Mesendoderm (in vitro differentiated cells): ENCODE measurements at regions not wholly inside any gene's neighbourhood (a gene's known extent, or its start where the extent isn't known, plus 50 kb on each side); places are given as distances from the start of the nearest gene placed in this dataset.
"Not testable (repeated sequence)": the region's sequence is repeated elsewhere in the genome, so short reads cannot be mapped to it uniquely, and the experiment has no call there.

Source experiments
- DNase-seq: peaks from one replicate; pipeline ENCODE4 v3.0.0; 2013
- H2AK5ac ChIP-seq: 2 replicates; pipeline ENCODE4 v1.6.1; 2013; ENCODE audit warnings: low read length, inconsistent platforms
- H2BK120ac ChIP-seq: 2 replicates; pipeline ENCODE4 v1.6.1; 2013; ENCODE audit warnings: low read depth, mild to moderate bottlenecking, low read length, moderate library complexity, mixed read lengths
- H2BK15ac ChIP-seq: replicated peaks from 2 replicates; pipeline ENCODE4 v1.6.1; 2013; ENCODE audit warnings: low read depth, mild to moderate bottlenecking, moderate library complexity
- H2BK5ac ChIP-seq: 2 replicates; pipeline ENCODE4 v1.6.1; 2013; ENCODE audit warnings: low read length, inconsistent platforms
- H3K18ac ChIP-seq: 2 replicates; pipeline ENCODE4 v1.6.1; 2013; ENCODE audit warnings: mild to moderate bottlenecking, low read length, mixed read lengths
- H3K23ac ChIP-seq: one replicate; pipeline ENCODE4 v1.6.1; 2013; ENCODE audit warnings: low read length
- H3K27ac ChIP-seq: 2 replicates; pipeline ENCODE4 v1.5.1; 2013; ENCODE audit warnings: low read depth, mild to moderate bottlenecking, inconsistent platforms, low read length, moderate library complexity
- H3K27me3 ChIP-seq: 2 replicates; pipeline ENCODE4 v1.6.1; 2013; ENCODE audit warnings: low read length, control low read depth, mild to moderate bottlenecking, inconsistent platforms; ENCODE audit not compliant: insufficient read depth, poor library complexity
- H3K36me3 ChIP-seq: 2 replicates; pipeline ENCODE4 v1.6.1; 2013; ENCODE audit warnings: low read length, inconsistent platforms; ENCODE audit not compliant: control insufficient read depth, insufficient read depth
- H3K4ac ChIP-seq: one replicate; pipeline ENCODE4 v1.6.1; 2013; ENCODE audit warnings: low read depth, mild to moderate bottlenecking, low read length, moderate library complexity
- H3K4me1 ChIP-seq: 2 replicates; pipeline ENCODE4 v1.6.1; 2013; ENCODE audit warnings: low read depth, low read length, inconsistent platforms; ENCODE audit not compliant: control insufficient read depth
- H3K4me2 ChIP-seq: 2 replicates; pipeline ENCODE4 v1.6.1; 2013; ENCODE audit warnings: low read length
- H3K4me3 ChIP-seq: 2 replicates; pipeline ENCODE4 v1.5.1; 2013; ENCODE audit warnings: mild to moderate bottlenecking, low read length
- H3K56ac ChIP-seq: one replicate; pipeline ENCODE4 v1.6.1; 2013; ENCODE audit warnings: low read length
- H3K79me1 ChIP-seq: 2 replicates; pipeline ENCODE4 v1.6.1; 2013; ENCODE audit warnings: low read length, inconsistent platforms
- H3K79me2 ChIP-seq: 2 replicates; pipeline ENCODE4 v1.6.1; 2013; ENCODE audit warnings: mild to moderate bottlenecking, low read length; ENCODE audit not compliant: control insufficient read depth, insufficient read depth
- H3K9ac ChIP-seq: 2 replicates; pipeline ENCODE4 v1.6.1; 2013; ENCODE audit warnings: low read length, inconsistent platforms
- H4K5ac ChIP-seq: one replicate; pipeline ENCODE4 v1.6.1; 2013; ENCODE audit warnings: low read length
- H4K8ac ChIP-seq: one replicate; pipeline ENCODE4 v1.6.1; 2013; ENCODE audit warnings: low read depth, mild to moderate bottlenecking, control low read depth, low read length, moderate library complexity
- WGBS: extraction: QIAGEN DNeasy Blood & Tissue Kit; methylation state at CpG from one replicate; pipeline ENCODE4 v1.1.7; 2013; ENCODE audit warnings: low lambda C conversion rate, missing lambda C conversion rate; ENCODE audit not compliant: insufficient coverage; ENCODE audit errors: extremely low coverage; 5-methylcytosine and 5-hydroxymethylcytosine counted together

DNA sequence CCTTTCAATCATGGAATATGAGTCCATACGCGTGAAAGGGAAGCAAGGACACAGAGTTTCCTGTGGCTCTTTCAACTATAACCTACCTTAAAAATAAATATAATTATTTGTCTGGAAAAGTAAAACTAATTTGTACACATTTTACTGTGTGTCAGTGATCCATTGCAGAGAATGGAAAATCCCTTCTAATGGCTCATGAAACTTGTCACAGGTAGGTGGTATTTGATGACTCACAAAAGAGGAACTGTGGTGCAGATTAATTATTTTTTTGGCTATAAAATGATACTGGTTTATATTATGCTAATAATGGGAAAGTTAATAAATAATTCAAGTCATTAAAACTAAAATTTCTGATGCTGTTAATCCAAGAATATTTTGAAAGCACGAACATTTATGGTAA is 792.2 kb downstream of the METTL15 start:
- no peaks in the 10 kb centered on the region for H3K79me2 ChIP-seq
- H2BK120ac ChIP-seq: no peak overlapping the region
- H3K27me3 ChIP-seq: no peaks in the 10 kb centered on the region
- H3K27ac ChIP-seq: no peak overlapping the region
- DNase-seq: no peak
- no peak overlapping the region for H3K18ac ChIP-seq
- no peak overlapping the region for H3K4me2 ChIP-seq
- no CpG with 5 or more reads among the region's 3 CpGs for WGBS
- no peaks in the 10 kb centered on the region for H3K79me1 ChIP-seq
- H3K36me3 ChIP-seq: no peaks in the 10 kb centered on the region
- no peak overlapping the region for H3K4ac ChIP-seq
- H3K4me3 ChIP-seq: no peak overlapping the region
- H3K23ac ChIP-seq: no peak overlapping the region
- no peak overlapping the region for H4K5ac ChIP-seq
- no peaks in the 10 kb centered on the region for H3K4me1 ChIP-seq
- no peak overlapping the region for H2BK5ac ChIP-seq
- no peak overlapping the region for H3K9ac ChIP-seq
- no peak overlapping the region for H3K56ac ChIP-seq
- no peak overlapping the region for H2AK5ac ChIP-seq
- no peak overlapping the region for H2BK15ac ChIP-seq
- no peak overlapping the region for H4K8ac ChIP-seq

DNA sequence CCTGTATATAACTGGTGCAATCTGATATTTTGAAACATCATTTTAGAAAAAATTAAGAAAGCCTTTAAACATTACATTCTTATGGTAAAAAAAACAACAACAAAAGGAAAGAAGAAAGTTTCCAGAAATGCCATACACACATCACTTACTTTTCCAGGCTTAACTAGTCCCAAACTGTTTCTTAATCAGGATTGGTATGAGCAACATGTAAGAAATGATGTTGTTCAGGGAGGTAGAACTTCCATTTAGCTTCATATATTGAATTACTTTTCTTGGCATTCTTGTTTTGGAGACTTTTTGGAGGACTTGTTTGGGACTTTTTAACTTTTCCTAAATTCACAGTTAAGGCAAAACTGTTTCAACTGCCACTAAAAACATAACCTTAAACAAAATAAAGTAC is 791.5 kb downstream of the METTL15 start:
- H3K9ac ChIP-seq: no peak overlapping the region
- no peak overlapping the region for H3K4me2 ChIP-seq
- no peak overlapping the region for H3K4ac ChIP-seq
- no peak overlapping the region for H3K56ac ChIP-seq
- H3K79me1 ChIP-seq: no peaks in the 10 kb centered on the region
- no peaks in the 10 kb centered on the region for H3K79me2 ChIP-seq
- no peaks in the 10 kb centered on the region for H3K27me3 ChIP-seq
- no peaks in the 10 kb centered on the region for H3K4me1 ChIP-seq
- H3K4me3 ChIP-seq: no peak overlapping the region
- H4K8ac ChIP-seq: no peak overlapping the region
- no peak overlapping the region for H2BK120ac ChIP-seq
- no peak overlapping the region for H2AK5ac ChIP-seq
- no peaks in the 10 kb centered on the region for H3K36me3 ChIP-seq
- no peak overlapping the region for H4K5ac ChIP-seq
- no peak overlapping the region for H2BK5ac ChIP-seq
- no peak overlapping the region for H3K27ac ChIP-seq
- H2BK15ac ChIP-seq: no peak overlapping the region
- no peak overlapping the region for H3K23ac ChIP-seq
- no peak overlapping the region for H3K18ac ChIP-seq
- no peak for DNase-seq

DNA sequence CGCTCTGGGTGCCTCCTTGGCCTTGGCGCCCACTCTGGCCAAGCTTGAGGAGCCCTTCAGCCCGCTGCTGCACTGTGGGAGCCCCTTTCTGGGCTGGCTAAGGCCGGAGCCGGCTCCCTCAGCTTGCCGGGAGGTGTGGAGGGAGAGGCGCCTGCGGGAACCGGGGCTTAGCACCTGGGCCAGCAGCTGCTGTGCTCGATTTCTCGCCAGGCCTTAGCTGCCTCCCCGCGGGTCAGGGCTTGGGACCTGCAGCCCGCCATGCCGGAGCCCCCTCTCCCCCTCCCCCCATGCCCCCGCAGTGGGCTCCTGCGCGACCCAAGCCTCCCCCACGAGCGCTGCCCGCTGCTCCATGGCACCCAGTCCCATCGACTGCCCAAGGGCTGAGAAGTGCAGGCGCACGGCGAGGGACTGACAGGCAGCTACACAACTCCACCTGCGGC is 782.4 kb downstream of the METTL15 start:
- WGBS: no CpG with 5 or more reads among the region's 26 CpGs

DNA sequence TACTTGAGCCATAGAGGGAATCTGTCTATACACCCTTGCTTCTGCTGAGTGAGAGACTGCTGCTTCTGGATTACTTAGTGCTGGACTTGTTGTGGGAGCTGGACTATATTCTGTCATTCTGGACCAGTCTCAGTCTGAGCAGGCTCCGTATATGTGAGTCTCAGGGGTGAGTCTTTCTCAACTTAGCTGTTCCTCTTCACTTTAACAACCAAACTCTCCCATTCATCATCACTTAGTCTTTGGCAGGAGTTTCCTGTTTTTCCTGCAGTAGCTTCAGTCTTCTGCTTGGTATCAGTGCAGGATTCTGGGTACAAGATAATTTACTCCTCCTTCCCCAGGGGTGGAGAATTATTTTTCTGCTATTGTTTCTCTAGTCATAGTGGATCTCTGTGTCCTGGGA is 779.5 kb downstream of the METTL15 start:
- H3K56ac ChIP-seq: no peak overlapping the region
- H3K27ac ChIP-seq: no peak overlapping the region
- no peaks in the 10 kb centered on the region for H3K79me2 ChIP-seq
- H3K4me3 ChIP-seq: no peak overlapping the region
- H3K4me2 ChIP-seq: no peak overlapping the region
- H3K18ac ChIP-seq: no peak overlapping the region
- H2AK5ac ChIP-seq: no peak overlapping the region
- no peak overlapping the region for H3K9ac ChIP-seq
- H2BK15ac ChIP-seq: no peak overlapping the region
- H3K4ac ChIP-seq: no peak overlapping the region
- H4K8ac ChIP-seq: no peak overlapping the region
- H2BK120ac ChIP-seq: no peak overlapping the region
- H3K79me1 ChIP-seq: no peaks in the 10 kb centered on the region
- H3K36me3 ChIP-seq: no peaks in the 10 kb centered on the region
- H2BK5ac ChIP-seq: no peak overlapping the region
- H3K27me3 ChIP-seq: no peaks in the 10 kb centered on the region
- no peak for DNase-seq
- no peak overlapping the region for H3K23ac ChIP-seq
- H4K5ac ChIP-seq: no peak overlapping the region
- WGBS: no CpG with 5 or more reads among the region's 1 CpG
- no peaks in the 10 kb centered on the region for H3K4me1 ChIP-seq

More for the DNA sequence above, 782.4 kb downstream of the METTL15 start:
- H2AK5ac ChIP-seq, H4K5ac ChIP-seq, H3K36me3 ChIP-seq, H3K4me2 ChIP-seq, H3K4ac ChIP-seq, H3K9ac ChIP-seq, H3K27me3 ChIP-seq, H3K27ac ChIP-seq, H2BK5ac ChIP-seq, H3K79me2 ChIP-seq, H2BK15ac ChIP-seq, H3K23ac ChIP-seq, H2BK120ac ChIP-seq, H3K79me1 ChIP-seq, H3K18ac ChIP-seq, H4K8ac ChIP-seq, DNase-seq, H3K4me1 ChIP-seq, H3K4me3 ChIP-seq, H3K56ac ChIP-seq: not testable (repeated sequence)

DNA sequence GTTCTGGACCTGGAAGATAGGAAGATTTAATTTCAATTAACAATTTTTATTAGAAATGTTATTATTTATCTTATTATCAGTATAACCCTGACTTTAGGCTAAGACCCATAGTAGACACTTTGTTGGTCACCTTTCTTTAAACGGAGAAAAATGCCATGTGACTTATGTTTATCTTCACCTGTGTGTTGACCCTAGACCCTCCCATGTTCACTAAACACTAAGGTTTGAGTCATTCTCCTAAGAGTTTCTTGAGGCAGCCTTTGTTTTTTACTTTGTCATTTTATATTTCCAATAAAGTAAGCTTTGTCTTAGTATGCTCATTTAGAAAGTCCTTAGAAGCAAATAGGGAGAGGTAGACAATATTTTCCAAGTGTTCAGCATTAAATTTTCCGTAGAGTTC is 771.7 kb downstream of the METTL15 start:
- no peak overlapping the region for H3K4me2 ChIP-seq
- DNase-seq: no peak
- no peak overlapping the region for H3K23ac ChIP-seq
- no peaks in the 10 kb centered on the region for H3K36me3 ChIP-seq
- no peak overlapping the region for H3K27ac ChIP-seq
- no peak overlapping the region for H3K18ac ChIP-seq
- no peak overlapping the region for H2BK15ac ChIP-seq
- no peak overlapping the region for H3K56ac ChIP-seq
- no peak overlapping the region for H4K5ac ChIP-seq
- H3K4ac ChIP-seq: no peak overlapping the region
- H3K9ac ChIP-seq: no peak overlapping the region
- no peak overlapping the region for H3K4me3 ChIP-seq
- no CpG with 5 or more reads among the region's 2 CpGs for WGBS
- no peak overlapping the region for H2BK120ac ChIP-seq
- no peaks in the 10 kb centered on the region for H3K79me2 ChIP-seq
- no peak overlapping the region for H2BK5ac ChIP-seq
- no peak overlapping the region for H2AK5ac ChIP-seq
- no peaks in the 10 kb centered on the region for H3K79me1 ChIP-seq
- H4K8ac ChIP-seq: no peak overlapping the region
- H3K27me3 ChIP-seq: no peaks in the 10 kb centered on the region
- no peaks in the 10 kb centered on the region for H3K4me1 ChIP-seq

DNA sequence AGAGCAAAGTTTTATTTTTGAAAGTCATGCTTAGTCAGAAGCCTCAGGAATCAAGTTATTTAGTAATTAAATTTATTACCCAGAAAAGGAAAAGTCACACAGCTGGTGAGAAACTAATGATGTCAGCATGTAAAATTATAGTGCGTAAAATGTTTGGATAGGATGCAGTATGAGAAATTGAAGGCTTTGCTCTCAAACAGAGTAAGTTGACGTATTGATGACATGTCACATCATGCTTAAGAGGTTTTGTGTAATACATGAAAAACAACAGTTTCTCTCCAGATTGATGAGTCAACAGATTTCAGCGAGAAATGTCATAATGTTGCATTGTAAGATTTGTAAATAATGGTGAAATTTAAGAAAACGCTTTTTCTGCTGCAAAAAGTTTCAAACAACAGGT is 769.8 kb downstream of the METTL15 start:
- H3K79me2 ChIP-seq: no peaks in the 10 kb centered on the region
- no peak overlapping the region for H4K8ac ChIP-seq
- no peak overlapping the region for H4K5ac ChIP-seq
- H3K27me3 ChIP-seq: no peaks in the 10 kb centered on the region
- H3K23ac ChIP-seq: no peak overlapping the region
- no peak overlapping the region for H3K18ac ChIP-seq
- H2BK120ac ChIP-seq: no peak overlapping the region
- H3K4me2 ChIP-seq: no peak overlapping the region
- DNase-seq: no peak
- no peak overlapping the region for H3K4me3 ChIP-seq
- no peaks in the 10 kb centered on the region for H3K4me1 ChIP-seq
- no peak overlapping the region for H3K56ac ChIP-seq
- H3K79me1 ChIP-seq: no peaks in the 10 kb centered on the region
- H3K9ac ChIP-seq: no peak overlapping the region
- H3K4ac ChIP-seq: no peak overlapping the region
- no peak overlapping the region for H2BK15ac ChIP-seq
- no peak overlapping the region for H2BK5ac ChIP-seq
- H3K27ac ChIP-seq: no peak overlapping the region
- 100% methylated on average over 1 of the region's 4 CpGs for WGBS
- no peak overlapping the region for H2AK5ac ChIP-seq
- H3K36me3 ChIP-seq: no peaks in the 10 kb centered on the region
